ENCODE measurements at regions not wholly inside any gene's neighbourhood (a gene's known extent, or its start where the extent isn't known, plus 50 kb on each side); places are given as distances from the start of the nearest gene placed in this dataset.
"Not testable (repeated sequence)": the region's sequence is repeated elsewhere in the genome, so short reads cannot be mapped to it uniquely, and the experiment has no call there.

DNA sequence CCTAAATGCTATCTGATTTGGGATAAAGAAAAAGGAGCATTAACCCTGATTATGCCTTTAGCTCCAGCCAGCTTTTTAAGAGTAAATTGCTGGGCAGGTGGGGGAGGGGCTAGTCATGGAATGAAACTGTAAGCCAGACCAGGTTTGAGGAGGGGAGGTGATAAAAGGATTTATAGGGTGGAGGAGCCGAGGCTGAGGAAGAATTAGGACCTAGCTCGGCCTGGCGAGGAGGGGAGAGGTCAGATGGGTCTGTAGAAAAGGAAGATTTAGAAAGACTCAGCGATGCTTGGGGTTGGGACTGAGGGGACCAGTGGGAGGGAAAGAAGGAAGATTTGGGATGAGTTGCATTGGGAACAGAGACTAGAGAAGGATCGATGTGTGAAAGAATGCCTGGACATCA, 583.8 kb upstream of the MDGA2 start:
- DNase-seq (ENCODE audit: low read depth), result not testable (repeated sequence)

DNA sequence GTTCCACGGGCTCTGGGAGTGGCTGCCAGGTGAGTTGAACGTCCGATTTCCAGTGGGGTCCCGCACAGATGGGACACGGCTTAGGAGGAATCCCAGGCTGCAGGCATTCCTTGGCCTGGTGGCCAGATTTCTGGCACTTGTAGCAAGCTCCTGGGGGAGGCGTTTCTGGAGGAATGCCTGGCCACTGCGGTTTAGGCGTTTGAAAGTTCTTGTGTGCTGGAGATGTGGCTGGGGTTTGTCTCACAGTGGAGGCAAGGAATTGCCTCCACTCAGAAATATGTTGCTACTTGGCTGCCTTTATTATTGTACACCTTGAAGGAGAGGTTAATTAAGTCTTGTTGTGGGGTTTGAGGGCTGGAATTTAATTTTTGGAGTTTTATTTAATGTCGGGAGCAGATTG, 583.3 kb upstream of the MDGA2 start:
- DNase-seq (ENCODE audit: low read depth), result not testable (repeated sequence)

DNA sequence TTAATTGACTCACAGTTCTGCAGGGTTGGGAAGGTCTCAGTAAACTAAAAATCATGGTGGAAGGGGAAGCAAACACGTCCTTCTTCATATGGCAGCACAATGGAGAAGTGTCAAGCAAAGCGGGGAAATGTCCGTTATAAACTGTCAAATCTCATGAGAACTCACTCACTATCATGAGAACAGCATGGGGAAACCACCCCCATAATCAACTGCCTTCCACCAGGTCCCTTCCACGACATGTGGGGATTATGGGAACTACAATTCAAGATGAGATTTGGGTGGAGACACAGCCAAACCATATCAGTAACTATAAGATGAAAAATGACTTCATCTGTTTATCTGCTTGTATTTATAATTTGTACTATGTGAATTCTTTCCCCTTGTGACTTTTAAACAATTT, 577.6 kb upstream of the MDGA2 start:
- DNase-seq (ENCODE audit: low read depth), result no peak

DNA sequence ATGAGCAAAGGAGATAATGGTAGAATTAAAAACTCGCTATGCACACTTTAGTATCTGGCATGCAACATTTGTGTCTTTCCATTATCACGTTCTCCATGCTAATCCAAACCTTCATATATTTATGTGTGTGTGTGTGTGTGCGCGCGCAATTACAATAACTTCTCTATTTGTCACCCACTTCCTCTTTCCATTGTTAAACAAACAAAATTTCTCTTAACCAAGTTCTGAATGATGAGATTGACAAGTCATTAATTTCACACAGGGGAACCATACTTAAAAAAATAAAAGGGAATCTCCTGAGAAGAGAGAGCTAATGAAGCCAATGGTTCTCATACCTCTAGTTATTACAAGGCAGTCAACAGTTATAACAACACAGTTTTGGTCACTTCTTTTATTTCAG, 575.9 kb upstream of the MDGA2 start:
- DNase-seq (ENCODE audit: low read depth), result no peak

DNA sequence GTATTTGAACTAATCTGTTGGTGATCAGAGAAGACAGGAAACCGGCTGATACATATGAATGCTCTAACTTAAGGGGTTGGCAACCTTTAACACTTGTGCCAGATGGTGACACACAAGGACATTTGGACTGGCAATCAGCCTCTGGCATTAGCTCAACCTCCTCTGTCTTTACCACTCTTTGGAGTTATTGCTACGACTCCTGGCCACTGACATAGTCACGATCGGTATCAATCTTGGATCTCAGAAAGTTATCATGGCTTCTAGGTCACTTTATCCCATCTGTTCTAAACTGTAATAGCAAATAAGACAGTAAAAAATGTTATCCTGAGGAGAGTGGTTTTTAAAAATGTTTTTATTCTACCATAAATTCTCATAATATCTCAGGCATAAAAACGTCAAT, 575.2 kb upstream of the MDGA2 start:
- no peak for DNase-seq (ENCODE audit: low read depth)

DNA sequence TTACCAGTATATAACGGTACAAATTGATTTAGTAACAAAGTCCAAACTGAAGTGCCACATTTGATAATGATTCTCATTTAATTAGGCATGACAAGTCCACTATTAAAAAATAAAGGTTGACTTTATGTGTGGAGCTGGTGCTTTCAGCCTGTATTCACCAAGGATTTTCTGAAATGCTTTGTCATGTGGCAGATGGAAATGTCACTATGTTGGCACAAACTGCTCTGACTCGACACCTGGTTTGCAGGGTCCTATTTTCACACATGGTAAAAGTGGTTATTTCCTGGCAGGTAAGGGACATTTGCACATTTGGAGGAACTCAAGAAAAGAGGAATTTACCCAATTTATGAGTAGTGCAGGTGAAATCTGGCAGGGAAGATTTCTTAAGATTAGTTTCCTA, 572.6 kb upstream of the MDGA2 start:
- no peak for DNase-seq (ENCODE audit: low read depth)

DNA sequence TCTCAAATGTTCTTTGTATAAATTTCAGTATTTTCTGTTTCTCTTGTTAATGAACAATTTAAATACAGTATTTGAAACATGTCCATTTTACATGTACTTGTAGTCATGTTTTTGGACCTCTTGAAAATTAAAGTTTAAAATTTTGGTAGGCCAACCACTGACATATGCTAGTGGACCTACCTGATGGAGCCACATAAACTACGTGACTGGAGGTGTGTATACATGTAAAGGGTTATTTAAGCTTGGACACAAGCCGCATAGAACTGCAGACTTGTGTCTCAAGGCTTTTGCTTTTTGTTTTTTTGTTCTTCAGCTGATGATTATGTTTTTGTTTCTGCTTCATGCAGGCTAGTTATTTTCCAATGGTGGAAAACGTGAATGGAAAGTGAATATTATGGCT, 568.5 kb upstream of the MDGA2 start:
- no peak for DNase-seq (ENCODE audit: low read depth)

DNA sequence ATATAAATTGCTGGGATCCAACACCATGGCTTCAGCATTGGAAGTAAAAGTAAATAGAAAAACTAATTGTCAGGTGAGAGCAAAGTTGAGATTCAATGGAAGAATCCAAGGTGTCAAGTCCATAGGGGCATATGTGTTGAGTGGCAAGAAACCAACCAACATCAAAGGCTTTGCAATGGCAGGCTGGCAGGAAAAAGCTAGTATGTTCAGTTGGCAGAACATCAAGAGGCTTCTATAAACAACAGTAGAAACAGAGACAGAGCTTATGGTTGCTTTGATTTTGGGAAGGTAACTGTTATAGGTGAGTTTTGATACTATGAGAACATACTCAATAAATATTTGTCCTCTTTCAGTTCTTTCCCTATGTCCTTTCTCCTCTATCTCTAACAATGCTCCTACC, 553.7 kb upstream of the MDGA2 start:
- DNase-seq (ENCODE audit: low read depth), result no peak

DNA sequence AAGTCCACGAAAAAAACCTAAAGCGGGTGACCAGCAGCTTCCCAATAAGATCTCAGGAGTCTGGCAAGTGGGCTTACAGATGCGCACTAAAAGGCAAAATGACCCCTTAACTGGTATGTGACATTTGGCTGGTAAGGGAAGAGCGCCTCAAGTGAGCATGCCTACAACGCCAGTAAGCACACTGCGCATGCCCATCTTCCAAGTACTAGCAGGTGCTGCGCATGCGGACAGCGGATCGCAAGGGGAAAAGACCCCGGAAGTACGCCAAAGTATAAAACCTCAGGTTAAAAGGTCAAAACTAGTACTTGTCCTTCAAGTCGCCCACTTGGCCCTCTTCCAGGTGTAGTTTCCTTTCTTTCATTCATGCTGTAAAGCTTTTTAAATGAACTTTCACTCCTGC, 518.5 kb upstream of the MDGA2 start:
- DNase-seq (ENCODE audit: low read depth), result no peak

DNA sequence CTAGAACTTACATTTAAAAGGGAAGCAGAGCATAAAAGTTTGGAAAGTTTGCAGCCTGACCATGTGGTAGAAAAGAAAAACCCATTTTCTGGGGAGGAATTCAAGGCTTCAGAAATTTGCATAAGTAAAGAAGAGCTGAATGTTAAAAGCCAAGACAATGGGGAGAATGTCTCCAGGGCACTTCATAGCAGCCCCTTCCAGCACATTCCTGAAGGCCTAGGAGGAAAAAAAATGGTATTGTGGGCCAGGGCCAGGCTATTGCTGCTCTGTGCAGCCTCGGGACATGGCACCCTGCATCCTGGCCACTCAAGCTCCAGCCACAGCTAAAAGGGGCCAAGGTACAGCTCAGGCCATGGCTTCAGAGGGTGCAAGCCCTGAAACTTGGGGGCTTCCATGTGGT, 474.2 kb upstream of the MDGA2 start:
- not testable (repeated sequence) for DNase-seq (ENCODE audit: low read depth)

DNA sequence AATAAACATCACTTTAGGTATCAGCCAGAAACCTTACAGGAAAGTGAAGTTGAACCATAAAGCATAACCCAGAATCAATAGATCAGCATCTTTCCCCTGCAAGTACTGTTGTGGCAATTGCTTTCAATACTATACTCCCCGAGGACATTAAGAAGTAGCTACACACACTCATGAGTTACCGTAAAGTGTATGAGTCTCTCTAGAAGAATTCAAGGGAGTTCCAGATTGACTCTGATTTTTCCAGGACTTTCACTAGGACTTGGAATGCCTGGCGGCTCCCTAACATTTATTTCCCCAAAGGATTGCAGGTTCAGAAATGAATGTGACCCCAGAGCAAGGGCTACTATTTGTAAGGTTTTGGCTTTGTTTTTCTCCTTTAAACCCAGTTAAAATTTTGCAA, 465.4 kb upstream of the MDGA2 start:
- no peak for DNase-seq (ENCODE audit: low read depth)

DNA sequence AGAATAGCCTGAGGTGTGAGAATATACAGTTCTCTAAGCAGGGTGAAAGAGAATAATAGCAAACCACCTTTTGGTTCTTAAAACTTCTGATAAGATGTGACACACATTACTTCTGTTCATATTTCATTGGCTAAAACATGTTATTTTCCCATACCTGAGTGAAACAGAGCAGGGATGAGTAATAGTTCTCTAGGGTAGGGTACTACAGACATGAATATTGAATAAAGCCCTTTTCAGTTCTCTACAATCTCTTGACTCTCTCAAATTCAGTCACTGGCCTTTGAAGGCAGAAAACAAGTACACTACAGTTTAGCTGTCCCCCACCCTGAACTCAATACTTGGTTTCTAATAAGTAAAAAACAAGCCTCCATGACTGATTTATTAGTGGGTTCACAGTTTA, 454.1 kb upstream of the MDGA2 start:
- DNase-seq (ENCODE audit: low read depth), result no peak

DNA sequence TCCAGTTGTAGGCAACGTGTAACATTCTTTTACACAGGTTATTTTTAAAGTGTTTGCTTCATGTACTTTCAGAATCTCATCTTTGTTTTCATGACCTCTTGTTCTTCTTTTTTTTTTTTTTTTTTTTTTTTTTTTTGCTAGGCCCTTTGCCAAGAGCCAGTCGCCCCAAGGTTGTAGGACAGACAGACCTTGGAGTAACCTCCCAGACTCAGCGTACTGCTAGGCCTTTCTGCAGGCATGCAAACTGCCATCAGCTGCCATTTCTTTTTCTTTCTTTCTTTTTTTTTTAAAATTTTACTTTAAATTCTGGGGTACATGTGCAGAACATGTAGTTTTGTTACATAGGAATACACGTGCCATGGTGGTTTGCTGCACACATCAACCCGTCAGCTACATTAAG, 452.3 kb upstream of the MDGA2 start:
- DNase-seq (ENCODE audit: low read depth), result no peak

DNA sequence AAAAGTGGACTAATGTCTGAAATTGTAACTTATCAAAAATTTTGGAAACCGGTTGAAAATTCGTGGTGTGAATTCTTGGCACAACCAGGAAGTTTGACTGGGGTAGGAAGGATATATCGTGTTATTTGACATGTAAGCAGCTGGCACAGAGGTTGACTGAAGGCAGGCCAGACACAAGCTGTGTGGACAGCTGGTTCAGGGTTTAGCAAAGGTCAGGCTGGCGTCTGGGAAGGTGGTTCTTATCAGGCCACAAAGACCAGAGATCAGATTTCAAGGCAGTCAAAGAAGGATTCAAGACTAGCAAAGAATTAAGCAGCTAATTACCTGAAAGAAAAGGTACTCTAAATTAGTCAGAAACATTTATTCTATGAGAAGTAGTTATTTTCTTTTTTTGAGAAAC, 450.2 kb upstream of the MDGA2 start:
- DNase-seq (ENCODE audit: low read depth), result no peak

DNA sequence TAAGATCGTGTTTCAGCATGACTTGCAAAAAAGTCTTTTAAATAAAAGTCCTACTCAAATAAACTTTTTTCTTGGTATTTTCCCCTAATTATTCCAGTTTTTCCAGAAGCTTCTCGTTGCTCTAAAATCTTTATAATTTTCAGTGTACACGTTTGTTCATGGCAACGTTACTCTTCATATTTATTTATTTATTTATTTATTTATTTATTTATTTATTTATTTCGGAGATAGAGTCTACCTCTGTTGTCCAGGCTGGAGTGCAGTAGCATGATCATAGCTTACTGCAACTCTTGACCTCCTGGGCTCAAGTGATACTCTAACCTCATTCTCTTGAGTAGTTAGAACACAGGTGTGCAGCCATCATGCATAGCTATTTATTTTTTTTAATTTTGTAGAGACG, 438.3 kb upstream of the MDGA2 start:
- DNase-seq (ENCODE audit: low read depth), result no peak

DNA sequence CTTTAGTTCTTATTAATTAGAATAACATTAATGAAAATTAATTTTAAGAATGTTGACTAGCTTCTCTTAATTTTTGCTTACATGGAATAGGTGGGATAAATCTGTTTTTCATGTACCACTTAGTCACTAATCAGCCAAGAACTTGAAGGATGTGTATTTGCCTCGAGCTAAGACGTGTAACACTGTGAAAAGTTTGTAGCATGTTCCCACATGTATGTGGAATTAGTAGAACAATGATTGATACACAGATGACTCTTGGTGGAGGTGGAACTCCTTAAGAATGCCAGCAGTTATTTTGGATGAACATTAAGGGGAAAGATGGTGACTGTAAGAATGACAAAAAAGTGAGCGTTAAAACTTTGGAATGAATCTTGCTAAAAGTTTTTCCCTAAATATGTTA, 435.7 kb upstream of the MDGA2 start:
- DNase-seq (ENCODE audit: low read depth), result no peak

DNA sequence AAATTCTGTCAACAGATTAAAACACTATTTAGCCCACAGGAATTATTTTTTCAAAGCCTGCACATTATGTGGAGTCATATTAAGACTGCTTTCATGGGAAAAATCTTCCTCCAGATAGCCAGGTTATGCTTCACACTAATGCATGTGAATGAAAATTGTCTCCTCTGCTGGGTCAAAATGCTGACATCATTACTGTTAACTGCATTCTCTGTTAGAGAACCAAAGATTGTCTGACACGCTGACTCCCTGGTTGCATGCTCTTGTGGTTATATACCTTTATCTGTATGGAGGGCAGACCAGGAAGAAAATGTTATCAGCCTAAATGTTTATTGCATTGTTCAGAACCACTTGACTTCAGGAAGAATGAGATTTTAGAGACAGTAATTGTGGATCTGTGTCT, 432.2 kb upstream of the MDGA2 start:
- DNase-seq (ENCODE audit: low read depth), result no peak

DNA sequence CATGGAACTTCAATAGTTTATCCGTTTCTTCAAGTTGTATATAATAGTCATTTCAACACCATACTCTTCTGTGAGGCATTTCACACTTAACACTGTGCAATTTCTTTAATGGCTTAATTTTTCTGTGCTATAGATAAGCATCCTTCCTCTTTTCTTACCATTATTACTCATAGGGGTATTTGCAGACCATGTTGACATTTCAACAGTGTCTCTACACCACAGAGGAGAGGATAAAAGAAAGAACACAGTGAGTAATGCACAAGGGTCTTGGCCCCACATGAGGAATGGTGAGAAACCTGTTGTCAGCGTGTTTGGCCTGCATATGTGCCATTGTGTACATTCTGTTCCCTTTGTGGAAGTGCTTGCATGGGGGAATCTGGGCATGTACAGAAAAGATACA, 421.5 kb upstream of the MDGA2 start:
- no peak for DNase-seq (ENCODE audit: low read depth)

DNA sequence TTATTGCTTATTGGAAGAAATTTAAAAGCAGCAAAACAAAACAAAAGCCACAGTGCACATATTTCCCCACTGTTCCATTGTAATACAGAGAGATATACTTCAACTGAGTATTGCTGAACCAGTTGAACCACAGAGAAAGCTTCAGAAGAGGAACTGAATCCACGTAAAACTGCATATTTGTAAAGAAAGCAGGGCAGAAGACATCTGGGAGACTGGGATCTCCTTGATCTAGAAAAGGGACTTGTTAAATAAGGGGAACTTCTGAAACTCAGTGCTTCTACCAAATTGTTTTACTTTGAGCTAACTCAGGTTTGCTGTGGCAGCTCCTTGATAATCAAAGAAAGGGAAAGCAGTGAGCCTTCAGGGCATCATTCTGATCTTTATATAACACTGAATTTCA, 411.1 kb upstream of the MDGA2 start:
- DNase-seq (ENCODE audit: low read depth), result no peak

DNA sequence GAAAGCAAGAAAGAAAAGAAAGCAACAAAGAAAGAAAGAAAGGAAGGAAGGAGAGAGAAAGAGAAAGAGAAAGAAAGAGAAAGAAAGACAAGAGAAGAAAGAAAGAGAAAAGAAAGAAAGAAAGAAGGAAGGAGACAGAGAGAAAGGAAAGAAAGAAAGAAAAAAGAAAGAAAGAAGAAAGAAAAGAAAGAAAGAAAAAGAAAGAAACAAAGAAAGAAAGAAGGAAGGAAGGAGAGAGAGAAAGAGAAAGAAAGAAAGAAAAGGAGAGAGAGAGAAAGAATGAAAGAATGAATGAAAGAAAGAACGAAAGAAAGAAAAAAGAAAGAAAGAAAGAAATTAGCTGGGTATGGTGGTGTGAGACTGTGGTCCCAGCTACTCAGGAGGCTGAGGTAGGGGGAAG, 400.1 kb upstream of the MDGA2 start:
- DNase-seq (ENCODE audit: low read depth), result no peak

DNA sequence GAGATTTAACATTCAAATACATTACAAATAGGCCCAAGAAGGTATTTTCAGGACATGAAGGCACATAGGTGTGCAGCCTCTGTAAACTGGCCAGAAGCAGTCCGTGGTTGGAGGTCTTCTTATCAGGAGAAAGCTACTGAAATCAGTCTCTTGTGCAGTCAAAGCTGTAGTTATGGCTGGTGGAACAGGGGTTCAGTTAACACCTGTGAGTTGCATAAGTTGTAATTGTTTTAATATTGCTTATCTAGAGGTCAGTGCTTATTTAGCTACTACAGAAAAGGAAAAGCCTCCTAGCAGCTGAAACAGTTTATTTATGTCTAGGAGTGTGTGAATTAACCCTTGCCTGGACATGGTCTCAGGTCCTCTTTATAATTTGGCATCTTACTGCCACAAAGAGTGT, 377.6 kb upstream of the MDGA2 start:
- DNase-seq (ENCODE audit: low read depth), result no peak

DNA sequence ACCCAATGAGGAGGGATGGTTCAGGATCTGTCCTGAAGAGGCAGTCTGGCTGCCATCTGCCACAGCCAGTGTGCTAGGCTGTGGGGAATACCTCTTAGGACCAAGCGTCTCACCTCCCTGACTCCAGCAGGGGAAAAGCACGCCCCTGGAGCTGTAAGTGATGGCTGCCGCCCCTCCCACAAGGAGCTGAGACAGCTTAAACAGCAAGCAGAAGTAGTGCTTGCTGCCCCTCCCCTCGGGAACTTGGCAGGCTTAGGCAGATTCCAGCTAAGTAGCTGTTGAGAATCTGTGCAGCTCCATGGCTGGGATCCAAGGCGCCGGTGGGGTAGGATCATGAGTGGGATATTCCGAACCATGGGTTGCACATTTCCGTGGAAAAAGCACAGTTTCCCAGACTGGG, 360.4 kb upstream of the MDGA2 start:
- DNase-seq (ENCODE audit: low read depth), result no peak

DNA sequence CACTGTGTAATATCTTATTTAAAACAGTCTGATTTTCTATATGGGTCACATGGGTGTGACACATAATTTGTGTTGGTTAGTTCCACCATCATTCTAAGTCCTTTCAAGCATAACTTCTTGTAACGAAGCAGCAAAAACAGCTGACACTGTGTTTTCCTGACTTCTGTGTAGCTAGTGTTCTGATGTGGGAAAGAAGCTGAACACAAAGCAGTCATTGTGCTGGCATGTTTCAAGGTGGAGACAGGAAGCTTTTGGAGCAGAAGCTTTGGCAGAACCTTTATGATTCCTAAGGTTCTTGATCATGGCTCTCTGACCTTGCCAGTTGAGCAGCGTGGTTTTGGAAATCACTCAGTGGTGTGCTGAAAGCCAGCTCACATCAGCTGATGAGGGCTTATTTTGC, 351.7 kb upstream of the MDGA2 start:
- no peak for DNase-seq (ENCODE audit: low read depth)

DNA sequence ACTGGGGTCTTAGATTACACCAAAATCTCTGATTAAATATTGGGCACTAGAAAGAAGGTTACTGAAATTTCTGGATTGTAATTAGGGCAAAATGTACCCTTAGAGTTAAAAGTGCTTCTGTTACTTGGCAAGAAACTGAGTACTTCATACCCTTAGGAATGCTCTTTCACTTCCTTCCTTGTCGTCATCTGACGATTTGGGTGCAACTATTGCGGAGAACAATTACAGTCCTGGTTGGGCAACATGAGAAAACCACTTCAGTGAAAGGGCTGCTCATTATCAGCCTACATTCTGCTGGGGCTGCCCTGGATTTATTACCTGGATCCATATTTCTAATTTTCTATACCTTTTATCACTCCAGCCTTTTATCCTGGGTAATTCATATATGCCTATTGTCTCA, 348.5 kb upstream of the MDGA2 start:
- no peak for DNase-seq (ENCODE audit: low read depth)

DNA sequence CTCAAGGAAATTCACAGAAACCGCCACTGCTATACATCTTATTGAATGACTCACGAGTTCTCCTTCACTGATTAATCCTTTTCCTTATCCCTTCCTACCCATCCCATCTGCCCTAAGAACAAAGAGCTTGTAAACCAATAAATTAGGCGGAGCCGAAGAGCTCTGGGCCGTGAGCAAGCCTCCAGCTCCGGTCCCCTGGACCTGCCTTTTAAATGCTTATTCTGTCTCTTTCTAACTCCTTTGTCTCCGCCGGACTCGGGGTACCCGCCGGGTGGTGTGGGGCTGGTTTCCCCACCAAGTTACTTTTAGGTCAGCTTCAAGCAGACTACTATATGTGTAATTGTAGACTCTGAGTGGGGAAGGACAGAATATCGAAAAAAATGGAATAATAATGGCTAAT, 336.1 kb upstream of the MDGA2 start:
- DNase-seq (ENCODE audit: low read depth), result not testable (repeated sequence)

DNA sequence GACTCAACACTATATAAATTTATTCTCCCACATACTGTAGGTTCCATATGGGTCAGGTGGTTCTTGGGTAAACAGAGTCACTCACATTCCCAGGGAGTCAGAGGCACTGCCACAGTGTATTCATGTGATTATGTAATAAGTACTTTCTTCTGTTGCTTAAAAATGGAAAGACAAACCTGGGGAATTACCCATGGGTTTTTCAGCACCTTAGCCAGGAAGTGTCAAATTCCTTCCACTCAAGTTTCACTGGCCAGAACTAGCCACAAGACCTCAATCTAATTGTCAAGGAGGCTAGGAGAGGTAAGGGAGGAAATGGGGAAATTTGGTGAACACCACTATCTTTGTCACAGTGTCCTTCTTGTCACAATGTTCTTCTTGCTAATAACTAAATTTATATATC, 333.2 kb upstream of the MDGA2 start:
- DNase-seq (ENCODE audit: low read depth), result no peak

All from GM04504 (cell line).